ENCODE measurements at regions not wholly inside any gene's neighbourhood (a gene's known extent, or its start where the extent isn't known, plus 50 kb on each side); places are given as distances from the start of the nearest gene placed in this dataset.

GRCh38 chr7:22574754-22575520 is 74.9 kb upstream of the STEAP1B start:
- no peak for DNase-seq (ENCODE audit: low read depth)
- H3K4me3 ChIP-seq (ENCODE audit: low read depth, low read length) = no peak overlapping the region
- TF ChIP-seq CTCF (IDR thresholded peaks at IDR 0.05; ENCODE audit: low read depth, low read length, missing control alignments) = no peak
- in situ Hi-C loops (cut with HindIII; ENCODE audit: low sequenced_read_pairs) = no loop called here

- H3K4me3 ChIP-seq (ENCODE audit: low read depth, low read length) = no peak overlapping the region
- TF ChIP-seq CTCF (IDR thresholded peaks at IDR 0.05; ENCODE audit: low read depth, low read length, missing control alignments) = no peak
- DNase-seq (ENCODE audit: low read depth) = peak; percentile 86
- in situ Hi-C loops (cut with HindIII; ENCODE audit: low sequenced_read_pairs) = no loop called here
Measured at GRCh38 chr7:22572937-22573336, 72.9 kb upstream of the STEAP1B start.

- H3K4me3 ChIP-seq (ENCODE audit: low read depth, low read length) = no peak overlapping the region
- in situ Hi-C loops (cut with HindIII; ENCODE audit: low sequenced_read_pairs) = no loop called here
- no peak for DNase-seq (ENCODE audit: low read depth)
- no peak for TF ChIP-seq CTCF (IDR thresholded peaks at IDR 0.05; ENCODE audit: low read depth, low read length, missing control alignments)
Measured at GRCh38 chr7:22572292-22572691, 72.3 kb upstream of the STEAP1B start.

- in situ Hi-C loops (cut with HindIII; ENCODE audit: low sequenced_read_pairs) = no loop called here
- no peak for TF ChIP-seq CTCF (IDR thresholded peaks at IDR 0.05; ENCODE audit: low read depth, low read length, missing control alignments)
- H3K4me3 ChIP-seq (ENCODE audit: low read depth, low read length) = no peak overlapping the region
Measured at GRCh38 chr7:22571766-22572165, 71.8 kb upstream of the STEAP1B start.

GRCh38 chr7:22569586-22570321 is 69.8 kb upstream of the STEAP1B start:
- in situ Hi-C loops (cut with HindIII; ENCODE audit: low sequenced_read_pairs) = no loop called here
- TF ChIP-seq CTCF (IDR thresholded peaks at IDR 0.05; ENCODE audit: low read depth, low read length, missing control alignments) = no peak
- no peak overlapping the region for H3K4me3 ChIP-seq (ENCODE audit: low read depth, low read length)
- no peak for DNase-seq (ENCODE audit: low read depth)

More at GRCh38 chr7:22571766-22572165, 71.8 kb upstream of the STEAP1B start:
- no peak for DNase-seq (ENCODE audit: low read depth)

- no peak overlapping the region for H3K4me3 ChIP-seq (ENCODE audit: low read depth, low read length)
- DNase-seq (ENCODE audit: low read depth) = no peak
- no peak for TF ChIP-seq CTCF (IDR thresholded peaks at IDR 0.05; ENCODE audit: low read depth, low read length, missing control alignments)
- in situ Hi-C loops (cut with HindIII; ENCODE audit: low sequenced_read_pairs) = no loop called here
Measured at GRCh38 chr7:22566592-22566991, 66.6 kb upstream of the STEAP1B start.

Data from astrocyte of the cerebellum (primary cell).